ENCODE measurements at regions not wholly inside any gene's neighbourhood (a gene's known extent, or its start where the extent isn't known, plus 50 kb on each side); places are given as distances from the start of the nearest gene placed in this dataset.

- TF ChIP-seq BRCA1 (CRISPR knock-in tag; IDR thresholded peaks at IDR 0.05): no peak
- TF ChIP-seq CTCF (CRISPR knock-in tag; IDR thresholded peaks at IDR 0.05): no peak
- no peak for TF ChIP-seq ZNF577 (CRISPR knock-in tag; IDR thresholded peaks at IDR 0.05; ENCODE audit: borderline replicate concordance, low read depth)
- no peak for TF ChIP-seq IRF1 (CRISPR knock-in tag; IDR thresholded peaks at IDR 0.05; ENCODE audit: low read depth)
- no peak for TF ChIP-seq JUND (CRISPR knock-in tag; IDR thresholded peaks at IDR 0.05)
- no peak for TF ChIP-seq ZNF33B (CRISPR knock-in tag; IDR thresholded peaks at IDR 0.05)
- no peak for TF ChIP-seq RERE (CRISPR knock-in tag; IDR thresholded peaks at IDR 0.05; ENCODE audit: low read depth)
These were observed 1214.6 kb downstream of the CDH8 start for GRCh38 chr16:60821661-60822060.

All from HepG2 (cell line).